ENCODE measurements at regions not wholly inside any gene's neighbourhood (a gene's known extent, or its start where the extent isn't known, plus 50 kb on each side); places are given as distances from the start of the nearest gene placed in this dataset.
A peak's percentile ranks its signal among the peaks of the same experiment; 100 is the strongest.

- Histone ChIP-seq H3K4me3 (ENCODE audit: low read depth, low read length) (no peak overlapping the region), H3K4me1 (ENCODE audit: control insufficient read depth, insufficient read depth, low read length) (peaks cover 21% of the 10 kb centered on the region), H3K27ac (ENCODE audit: low read depth, low read length) (0 out of 2 replicates have a peak overlapping the region, but pooled peaks have one; percentile 34), H3K36me3 (ENCODE audit: control insufficient read depth, insufficient read depth, low read length) (no peaks in the 10 kb centered on the region), H3K27me3 (ENCODE audit: control insufficient read depth, insufficient read depth, low read length) (no peaks in the 10 kb centered on the region), H3K9me3 (ENCODE audit: control insufficient read depth, insufficient read depth, low read depth, low read length) (no peaks in the 10 kb centered on the region), H3K9ac (ENCODE audit: low read length) (peak overlapping the region; percentile 31)
These were observed 172.3 kb downstream of the ICOS start for GRCh38 chr2:204108781-204109295.

GRCh38 chr2:204109681-204110080, 173.1 kb downstream of the ICOS start:
- no peak overlapping the region for H3K27ac ChIP-seq (ENCODE audit: low read depth, low read length)
- no peaks in the 10 kb centered on the region for H3K27me3 ChIP-seq (ENCODE audit: control insufficient read depth, insufficient read depth, low read length)
- no peaks in the 10 kb centered on the region for H3K36me3 ChIP-seq (ENCODE audit: control insufficient read depth, insufficient read depth, low read length)
- H3K9ac ChIP-seq (ENCODE audit: low read length) = no peak overlapping the region
- no peak overlapping the region for H3K4me3 ChIP-seq (ENCODE audit: low read depth, low read length)
- no peaks in the 10 kb centered on the region for H3K9me3 ChIP-seq (ENCODE audit: control insufficient read depth, insufficient read depth, low read depth, low read length)
- peaks cover 28% of the 10 kb centered on the region for H3K4me1 ChIP-seq (ENCODE audit: control insufficient read depth, insufficient read depth, low read length)

GRCh38 chr2:204110338-204110741, 173.8 kb downstream of the ICOS start:
- no peaks in the 10 kb centered on the region for H3K36me3 ChIP-seq (ENCODE audit: control insufficient read depth, insufficient read depth, low read length)
- H3K9me3 ChIP-seq (ENCODE audit: control insufficient read depth, insufficient read depth, low read depth, low read length) = no peaks in the 10 kb centered on the region
- H3K9ac ChIP-seq (ENCODE audit: low read length) = no peak overlapping the region
- H3K27me3 ChIP-seq (ENCODE audit: control insufficient read depth, insufficient read depth, low read length) = no peaks in the 10 kb centered on the region
- no peak overlapping the region for H3K4me3 ChIP-seq (ENCODE audit: low read depth, low read length)
- H3K27ac ChIP-seq (ENCODE audit: low read depth, low read length) = no peak overlapping the region
- H3K4me1 ChIP-seq (ENCODE audit: control insufficient read depth, insufficient read depth, low read length) = peaks cover 34% of the 10 kb centered on the region

GRCh38 chr2:204110751-204111516, 174.4 kb downstream of the ICOS start:
- Histone ChIP-seq H3K4me1 (ENCODE audit: control insufficient read depth, insufficient read depth, low read length) (peaks cover 40% of the 10 kb centered on the region), H3K27ac (ENCODE audit: low read depth, low read length) (no peak overlapping the region), H3K9me3 (ENCODE audit: control insufficient read depth, insufficient read depth, low read depth, low read length) (no peaks in the 10 kb centered on the region), H3K36me3 (ENCODE audit: control insufficient read depth, insufficient read depth, low read length) (no peaks in the 10 kb centered on the region), H3K9ac (ENCODE audit: low read length) (no peak overlapping the region), H3K4me3 (ENCODE audit: low read depth, low read length) (no peak overlapping the region), H3K27me3 (ENCODE audit: control insufficient read depth, insufficient read depth, low read length) (no peaks in the 10 kb centered on the region)

- Histone ChIP-seq H3K4me3 (ENCODE audit: low read depth, low read length) (no peak overlapping the region), H3K36me3 (ENCODE audit: control insufficient read depth, insufficient read depth, low read length) (no peaks in the 10 kb centered on the region), H3K9ac (ENCODE audit: low read length) (no peak overlapping the region), H3K4me1 (ENCODE audit: control insufficient read depth, insufficient read depth, low read length) (peaks cover 46% of the 10 kb centered on the region), H3K9me3 (ENCODE audit: control insufficient read depth, insufficient read depth, low read depth, low read length) (no peaks in the 10 kb centered on the region), H3K27ac (ENCODE audit: low read depth, low read length) (no peak overlapping the region), H3K27me3 (ENCODE audit: control insufficient read depth, insufficient read depth, low read length) (no peaks in the 10 kb centered on the region)
These were observed 175.7 kb downstream of the ICOS start for GRCh38 chr2:204112084-204112770.

- H3K27me3 ChIP-seq (ENCODE audit: control insufficient read depth, insufficient read depth, low read length) = no peaks in the 10 kb centered on the region
- H3K36me3 ChIP-seq (ENCODE audit: control insufficient read depth, insufficient read depth, low read length) = no peaks in the 10 kb centered on the region
- no peak overlapping the region for H3K27ac ChIP-seq (ENCODE audit: low read depth, low read length)
- peaks cover 34% of the 10 kb centered on the region for H3K4me1 ChIP-seq (ENCODE audit: control insufficient read depth, insufficient read depth, low read length)
- H3K9ac ChIP-seq (ENCODE audit: low read length) = no peak overlapping the region
- H3K9me3 ChIP-seq (ENCODE audit: control insufficient read depth, insufficient read depth, low read depth, low read length) = no peaks in the 10 kb centered on the region
- H3K4me3 ChIP-seq (ENCODE audit: low read depth, low read length) = no peak overlapping the region
These were observed 178.0 kb downstream of the ICOS start for GRCh38 chr2:204114295-204115136.

GRCh38 chr2:204115137-204116056, 178.8 kb downstream of the ICOS start:
- Histone ChIP-seq H3K36me3 (ENCODE audit: control insufficient read depth, insufficient read depth, low read length) (no peaks in the 10 kb centered on the region), H3K9me3 (ENCODE audit: control insufficient read depth, insufficient read depth, low read depth, low read length) (no peaks in the 10 kb centered on the region), H3K27ac (ENCODE audit: low read depth, low read length) (peak overlapping the region; percentile 27), H3K4me1 (ENCODE audit: control insufficient read depth, insufficient read depth, low read length) (peaks cover 25% of the 10 kb centered on the region), H3K9ac (ENCODE audit: low read length) (no peak overlapping the region), H3K4me3 (ENCODE audit: low read depth, low read length) (no peak overlapping the region; the same call in 1 of the 2 replicates), H3K27me3 (ENCODE audit: control insufficient read depth, insufficient read depth, low read length) (no peaks in the 10 kb centered on the region)

GRCh38 chr2:204116159-204116792, 179.7 kb downstream of the ICOS start:
- H3K4me1 ChIP-seq (ENCODE audit: control insufficient read depth, insufficient read depth, low read length) = peaks cover 25% of the 10 kb centered on the region
- no peaks in the 10 kb centered on the region for H3K9me3 ChIP-seq (ENCODE audit: control insufficient read depth, insufficient read depth, low read depth, low read length)
- H3K4me3 ChIP-seq (ENCODE audit: low read depth, low read length) = no peak overlapping the region
- peak overlapping the region; percentile 27; the same call in 1 of the 2 replicates for H3K27ac ChIP-seq (ENCODE audit: low read depth, low read length)
- H3K27me3 ChIP-seq (ENCODE audit: control insufficient read depth, insufficient read depth, low read length) = no peaks in the 10 kb centered on the region
- no peaks in the 10 kb centered on the region for H3K36me3 ChIP-seq (ENCODE audit: control insufficient read depth, insufficient read depth, low read length)
- H3K9ac ChIP-seq (ENCODE audit: low read length) = no peak overlapping the region

GRCh38 chr2:204122425-204122824, 185.9 kb downstream of the ICOS start:
- Histone ChIP-seq H3K4me1 (ENCODE audit: control insufficient read depth, insufficient read depth, low read length) (peaks cover 11% of the 10 kb centered on the region; the same call in 1 of the 2 replicates), H3K36me3 (ENCODE audit: control insufficient read depth, insufficient read depth, low read length) (no peaks in the 10 kb centered on the region), H3K9me3 (ENCODE audit: control insufficient read depth, insufficient read depth, low read depth, low read length) (no peaks in the 10 kb centered on the region), H3K4me3 (ENCODE audit: low read depth, low read length) (no peak overlapping the region), H3K27me3 (ENCODE audit: control insufficient read depth, insufficient read depth, low read length) (no peaks in the 10 kb centered on the region), H3K9ac (ENCODE audit: low read length) (no peak overlapping the region), H3K27ac (ENCODE audit: low read depth, low read length) (no peak overlapping the region)
